ENCODE measurements at regions not wholly inside any gene's neighbourhood (a gene's known extent, or its start where the extent isn't known, plus 50 kb on each side); places are given as distances from the start of the nearest gene placed in this dataset.
"Not testable (repeated sequence)": the region's sequence is repeated elsewhere in the genome, so short reads cannot be mapped to it uniquely, and the experiment has no call there.

DNA sequence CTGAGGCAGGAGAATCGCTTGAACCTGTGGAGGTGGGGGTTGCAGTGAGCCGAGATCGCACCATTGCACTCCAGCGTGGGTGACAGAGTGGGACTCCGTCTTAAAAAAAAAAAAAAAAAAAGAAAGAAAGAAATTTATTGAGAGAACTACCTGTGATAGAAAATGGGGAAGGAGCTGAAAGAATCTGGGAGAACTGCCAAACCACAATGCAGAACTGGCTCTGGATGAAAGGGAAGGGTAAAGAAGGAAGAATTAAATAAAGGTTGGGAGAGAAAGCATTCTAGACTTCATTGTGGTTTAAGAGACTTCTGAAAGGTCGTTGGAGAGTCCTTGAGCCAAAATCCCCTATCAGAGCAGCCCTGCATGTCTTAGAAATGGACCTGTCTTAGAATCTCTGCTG lies 567.9 kb upstream of the HTR2C start:
- Histone ChIP-seq H3K9me3 (no peaks in the 10 kb centered on the region), H3K4me3 (no peak overlapping the region), H3K36me3 (no peaks in the 10 kb centered on the region), H3K27me3 (no peaks in the 10 kb centered on the region), H3K27ac (no peak overlapping the region), H3K4me1 (no peaks in the 10 kb centered on the region)
- WGBS, 2 donors = 78 to 87% methylated on average over 6 of the region's 6 CpGs
- TF ChIP-seq POLR2A (IDR thresholded peaks at IDR 0.05) = no peak
- no peak for TF ChIP-seq EP300 (IDR thresholded peaks at IDR 0.05)
- TF ChIP-seq, protein P1, sequence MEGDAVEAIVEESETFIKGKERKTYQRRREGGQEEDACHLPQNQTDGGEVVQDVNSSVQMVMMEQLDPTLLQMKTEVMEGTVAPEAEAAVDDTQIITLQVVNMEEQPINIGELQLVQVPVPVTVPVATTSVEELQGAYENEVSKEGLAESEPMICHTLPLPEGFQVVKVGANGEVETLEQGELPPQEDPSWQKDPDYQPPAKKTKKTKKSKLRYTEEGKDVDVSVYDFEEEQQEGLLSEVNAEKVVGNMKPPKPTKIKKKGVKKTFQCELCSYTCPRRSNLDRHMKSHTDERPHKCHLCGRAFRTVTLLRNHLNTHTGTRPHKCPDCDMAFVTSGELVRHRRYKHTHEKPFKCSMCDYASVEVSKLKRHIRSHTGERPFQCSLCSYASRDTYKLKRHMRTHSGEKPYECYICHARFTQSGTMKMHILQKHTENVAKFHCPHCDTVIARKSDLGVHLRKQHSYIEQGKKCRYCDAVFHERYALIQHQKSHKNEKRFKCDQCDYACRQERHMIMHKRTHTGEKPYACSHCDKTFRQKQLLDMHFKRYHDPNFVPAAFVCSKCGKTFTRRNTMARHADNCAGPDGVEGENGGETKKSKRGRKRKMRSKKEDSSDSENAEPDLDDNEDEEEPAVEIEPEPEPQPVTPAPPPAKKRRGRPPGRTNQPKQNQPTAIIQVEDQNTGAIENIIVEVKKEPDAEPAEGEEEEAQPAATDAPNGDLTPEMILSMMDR (IDR thresholded peaks at IDR 0.05) = no peak
- DNase-seq (ENCODE audit: low spot score in 2 of 2) = no peak

DNA sequence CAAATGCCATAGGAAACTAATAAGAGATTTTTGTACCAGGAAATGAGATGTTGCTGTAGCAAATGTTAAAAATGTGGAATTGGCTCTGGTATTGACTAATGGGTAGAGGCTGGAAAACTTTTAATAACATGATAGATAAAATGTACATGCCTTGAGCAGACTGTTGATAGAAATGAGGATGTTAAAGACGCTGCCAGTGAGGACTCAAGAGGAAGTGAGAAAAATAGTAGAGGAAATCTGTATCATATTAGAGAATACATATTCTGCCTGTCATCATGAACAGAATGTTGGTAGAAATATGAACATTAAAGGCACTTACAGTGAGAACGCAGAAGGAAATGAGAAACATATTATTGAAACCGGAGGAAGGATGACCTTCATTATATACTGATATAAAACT lies 577.2 kb upstream of the HTR2C start:
- no peak for DNase-seq (ENCODE audit: low spot score in 2 of 2)
- Histone ChIP-seq H3K36me3 (no peaks in the 10 kb centered on the region), H3K27me3 (no peaks in the 10 kb centered on the region), H3K4me3 (no peak overlapping the region), H3K9me3 (no peaks in the 10 kb centered on the region), H3K4me1 (no peaks in the 10 kb centered on the region), H3K27ac (no peak overlapping the region)
- WGBS, 2 donors = 72 to 78% methylated on average over 3 of the region's 3 CpGs
- TF ChIP-seq, protein P1 (IDR thresholded peaks at IDR 0.05) = no peak
- TF ChIP-seq POLR2A (IDR thresholded peaks at IDR 0.05) = no peak
- TF ChIP-seq EP300 (IDR thresholded peaks at IDR 0.05) = no peak

DNA sequence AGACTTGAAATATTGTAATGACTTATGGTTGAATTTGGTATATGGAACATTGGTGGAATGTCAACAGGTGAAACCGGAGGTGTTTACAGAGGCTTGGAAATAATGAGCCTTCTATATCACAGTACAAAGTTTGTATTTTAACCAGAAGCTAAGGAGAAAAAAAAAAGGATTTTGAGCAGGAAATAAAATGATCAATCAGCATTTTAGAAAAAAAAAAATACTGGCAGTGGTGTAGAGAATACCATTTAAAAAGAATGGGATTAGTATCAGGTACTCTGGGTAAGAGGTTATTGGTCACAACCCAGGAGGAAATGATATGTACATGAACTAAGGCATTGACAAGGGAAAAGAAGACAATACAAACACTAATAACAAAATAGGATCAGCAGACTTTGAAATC lies 587.1 kb upstream of the HTR2C start:
- no peaks in the 10 kb centered on the region for H3K36me3 ChIP-seq
- no peaks in the 10 kb centered on the region for H3K9me3 ChIP-seq
- no peaks in the 10 kb centered on the region for H3K4me1 ChIP-seq
- TF ChIP-seq EP300 (IDR thresholded peaks at IDR 0.05) (no peak), POLR2A (IDR thresholded peaks at IDR 0.05) (no peak)
- TF ChIP-seq, protein P1 (IDR thresholded peaks at IDR 0.05) = no peak
- H3K27me3 ChIP-seq = peaks cover 0 to 4% of the 10 kb centered on the region in 2 donors
- 88 to 93% methylated on average over 1 of the region's 1 CpG for WGBS, 2 donors
- DNase-seq (ENCODE audit: low spot score in 2 of 2) = no peak
- H3K4me3 ChIP-seq = no peak overlapping the region
- no peak overlapping the region for H3K27ac ChIP-seq

DNA sequence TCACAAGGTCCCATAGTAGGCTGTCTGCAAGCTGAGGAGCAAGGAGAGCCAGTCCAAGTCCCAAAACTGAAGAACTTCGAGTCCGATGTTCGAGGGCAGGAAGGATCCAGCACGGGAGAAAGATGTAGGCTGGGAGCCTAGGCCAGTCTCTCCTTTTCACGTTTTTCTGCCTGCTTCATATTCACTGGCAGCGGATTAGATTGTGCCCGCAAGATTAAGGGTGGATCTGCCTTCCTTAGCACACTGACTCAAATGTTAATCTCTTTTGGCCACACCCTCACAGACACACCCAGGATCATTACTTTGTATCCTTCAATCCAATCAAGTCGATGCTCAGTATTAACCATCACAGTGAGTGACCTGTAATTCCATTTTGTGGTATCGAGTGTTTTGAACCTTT lies 592.2 kb upstream of the HTR2C start:
- not testable (repeated sequence) for H3K27me3 ChIP-seq; DNase-seq (ENCODE audit: low spot score in 2 of 2); H3K4me3 ChIP-seq; H3K4me1 ChIP-seq; H3K36me3 ChIP-seq; H3K27ac ChIP-seq; H3K9me3 ChIP-seq
- 80 to 90% methylated on average over 9 of the region's 9 CpGs for WGBS, 2 donors

DNA sequence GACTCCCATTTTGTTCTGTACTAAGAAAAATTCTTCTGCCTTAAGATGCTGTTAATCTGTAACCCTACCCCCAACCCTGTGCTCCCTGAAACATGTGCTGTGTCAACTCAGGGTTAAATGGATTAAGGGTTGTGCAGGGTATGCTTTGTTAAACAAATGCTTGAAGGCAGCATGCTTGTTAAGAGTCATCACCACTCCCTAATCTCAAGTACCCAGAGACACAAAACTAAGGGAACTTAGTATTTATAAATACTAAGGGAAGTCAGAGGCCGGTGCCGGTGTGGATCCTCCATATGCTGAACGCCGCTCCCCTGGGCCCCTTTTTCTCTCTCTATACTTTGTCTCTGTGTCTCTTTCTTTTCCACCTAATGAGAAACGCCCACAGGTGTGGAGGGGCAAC lies 593.2 kb upstream of the HTR2C start:
- WGBS, 2 donors = 33 to 52% methylated on average over 5 of the region's 5 CpGs
- not testable (repeated sequence) for H3K27me3 ChIP-seq; H3K27ac ChIP-seq; H3K4me3 ChIP-seq; H3K4me1 ChIP-seq; DNase-seq (ENCODE audit: low spot score in 2 of 2); H3K36me3 ChIP-seq; H3K9me3 ChIP-seq

DNA sequence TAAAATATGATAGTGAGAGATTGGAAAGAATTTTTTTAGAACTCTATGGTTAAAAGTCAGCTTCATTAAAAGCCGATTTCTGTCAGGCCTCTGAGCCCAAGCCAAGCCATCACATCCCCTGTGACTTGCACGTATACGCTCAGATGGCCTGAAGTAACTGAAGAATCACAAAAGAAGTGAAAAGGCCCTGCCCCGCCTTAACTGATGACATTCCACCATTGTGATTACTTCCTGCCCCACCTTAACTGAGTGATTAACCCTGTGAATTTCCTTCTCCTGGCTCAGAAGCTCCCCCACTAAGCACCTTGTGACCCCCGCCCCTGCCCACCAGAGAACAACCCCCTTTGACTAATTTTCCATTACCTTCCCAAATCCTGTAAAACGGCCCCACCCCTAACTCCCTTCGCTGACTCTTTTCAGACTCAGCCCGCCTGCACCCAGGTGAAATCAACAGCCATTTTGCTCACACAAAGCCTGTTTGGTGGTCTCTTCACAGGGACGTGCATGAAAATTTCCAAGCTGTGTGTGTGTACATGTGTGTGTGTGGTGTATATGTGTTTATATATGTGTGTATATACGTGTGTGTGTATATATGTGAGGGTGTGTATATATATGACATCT lies 595.5 kb upstream of the HTR2C start:
- H3K9me3 ChIP-seq; H3K27me3 ChIP-seq; DNase-seq (ENCODE audit: low spot score in 2 of 2); H3K4me1 ChIP-seq; H3K27ac ChIP-seq; H3K4me3 ChIP-seq; H3K36me3 ChIP-seq: not testable (repeated sequence)
- 69 to 85% methylated on average over 10 of the region's 10 CpGs for WGBS, 2 donors

DNA sequence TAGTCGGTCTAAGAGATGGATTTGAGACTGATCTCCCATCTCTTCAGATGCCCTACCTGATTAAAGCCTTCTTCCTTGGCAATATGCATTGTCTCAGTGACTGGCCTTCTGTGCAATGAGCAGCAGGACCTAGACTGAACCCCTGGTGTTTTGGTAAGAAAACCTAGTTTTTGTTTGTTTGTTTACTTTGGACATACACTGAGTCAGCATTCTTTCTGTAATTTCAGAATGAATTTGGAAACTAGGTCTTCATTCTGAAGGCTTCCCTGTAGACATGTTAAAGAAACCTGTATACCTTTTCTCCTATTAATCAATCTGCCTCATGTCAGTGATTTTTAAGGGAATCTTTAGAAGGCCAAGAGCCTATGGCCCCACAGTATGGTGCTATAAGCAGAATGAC lies 597.5 kb upstream of the HTR2C start:
- H3K9me3 ChIP-seq = no peaks in the 10 kb centered on the region
- TF ChIP-seq, protein P1 (IDR thresholded peaks at IDR 0.05) = no peak
- TF ChIP-seq EP300 (IDR thresholded peaks at IDR 0.05) = no peak
- no peak for TF ChIP-seq POLR2A (IDR thresholded peaks at IDR 0.05)
- WGBS, 2 donors = 92 to 100% methylated on average over 1 of the region's 1 CpG

More for the DNA sequence above, 597.5 kb upstream of the HTR2C start:
- no peak overlapping the region for H3K4me3 ChIP-seq
- no peak overlapping the region for H3K27ac ChIP-seq
- no peaks in the 10 kb centered on the region for H3K36me3 ChIP-seq
- no peaks in the 10 kb centered on the region for H3K4me1 ChIP-seq
- no peak for DNase-seq (ENCODE audit: low spot score in 2 of 2)
- H3K27me3 ChIP-seq = peaks cover 0 to 6% of the 10 kb centered on the region in 2 donors

Data from tibial nerve (tissue), 4 donors.